ENCODE measurements at regions not wholly inside any gene's neighbourhood (a gene's known extent, or its start where the extent isn't known, plus 50 kb on each side); places are given as distances from the start of the nearest gene placed in this dataset.

DNA sequence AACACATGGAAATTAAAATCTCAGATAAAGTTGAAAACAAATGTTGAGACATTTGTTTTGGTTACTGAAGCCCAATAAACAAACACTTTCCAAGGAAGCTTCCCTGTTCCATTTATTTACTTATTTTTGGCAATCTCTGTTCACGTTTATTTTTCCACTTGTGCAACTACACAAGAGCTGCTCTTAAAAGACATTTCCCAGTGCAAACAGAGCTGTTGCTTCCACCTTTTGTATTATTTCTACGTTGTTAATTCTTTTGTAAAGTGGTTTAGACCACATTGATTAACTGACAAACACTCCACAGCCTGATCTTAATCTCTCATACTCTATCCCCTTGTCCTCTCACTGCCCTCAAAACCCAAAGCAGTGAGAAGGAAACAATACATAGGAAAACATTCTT is 757.6 kb downstream of the LIG4 start:
- DNase-seq = peak; percentile 69

DNA sequence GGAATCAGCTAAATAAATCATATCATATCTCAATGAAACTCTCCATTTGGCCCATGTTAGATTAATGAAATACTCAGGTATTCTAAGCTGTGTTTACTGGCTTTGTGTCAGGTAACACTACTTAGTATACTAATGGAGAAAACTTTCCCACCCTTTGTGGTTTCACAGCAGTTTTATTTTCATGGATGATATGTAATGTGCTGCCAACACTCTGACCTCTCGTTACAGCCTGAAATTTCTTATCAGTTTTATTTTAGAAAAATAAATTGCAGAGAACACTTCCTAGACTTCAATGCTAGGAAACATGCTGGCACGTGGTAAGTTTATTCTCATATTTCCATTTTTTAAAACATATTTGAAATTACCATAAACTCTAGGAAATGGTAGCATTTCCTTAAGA is 758.9 kb downstream of the LIG4 start:
- DNase-seq = no peak

DNA sequence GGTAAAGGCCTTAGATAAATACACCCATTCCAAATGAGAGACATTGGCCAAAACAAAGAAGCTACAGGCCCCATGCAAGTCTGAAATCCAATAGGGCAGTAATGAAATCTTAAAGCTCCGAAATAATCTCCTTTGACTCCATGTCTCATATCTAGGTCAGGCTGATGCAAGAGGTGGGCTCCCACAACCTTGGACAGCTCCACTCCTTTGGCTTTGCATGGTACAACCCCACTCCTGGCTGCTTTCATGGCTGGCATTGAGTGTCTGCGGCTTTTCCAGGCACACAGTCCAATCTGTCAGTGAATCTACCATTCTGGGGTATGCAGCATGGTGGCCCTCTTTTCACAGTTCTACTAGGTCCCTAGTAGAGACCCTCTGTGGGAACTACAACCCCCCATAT is 762.5 kb downstream of the LIG4 start:
- no peak for DNase-seq

GRCh38 chr13:107450931-107451330 is 764.4 kb downstream of the LIG4 start:
- DNase-seq = no peak

- DNase-seq = no peak
Observed at GRCh38 chr13:107450431-107450830, 764.9 kb downstream of the LIG4 start.

GRCh38 chr13:107447591-107447990 is 767.7 kb downstream of the LIG4 start:
- no peak for DNase-seq

GRCh38 chr13:107441279-107441678 is 774.1 kb downstream of the LIG4 start:
- no peak for DNase-seq

GRCh38 chr13:107438251-107438650 is 777.1 kb downstream of the LIG4 start:
- DNase-seq = no peak

DNA sequence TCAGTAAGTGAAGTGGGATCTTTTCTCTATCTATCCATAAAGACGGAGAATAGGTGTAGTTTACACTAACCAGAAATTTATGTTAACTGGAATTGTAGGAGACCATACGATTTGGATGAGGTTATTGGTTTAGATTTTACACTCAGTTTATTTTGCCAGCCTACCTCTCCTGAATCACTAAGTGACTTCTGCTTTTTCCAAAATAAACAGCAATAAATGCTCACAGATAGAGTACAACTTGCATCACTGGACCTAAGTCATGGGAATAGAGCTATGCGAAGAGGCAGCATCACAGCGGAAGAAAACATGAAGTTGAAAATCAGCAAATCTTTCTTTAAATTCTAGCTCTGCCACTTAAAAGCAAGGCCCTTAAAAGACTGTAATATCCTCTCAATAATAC is 781.0 kb downstream of the LIG4 start:
- DNase-seq = no peak

GRCh38 chr13:107427536-107427935 is 787.8 kb downstream of the LIG4 start:
- DNase-seq = no peak

GRCh38 chr13:107422421-107422820 is 792.9 kb downstream of the LIG4 start:
- DNase-seq = no peak

DNA sequence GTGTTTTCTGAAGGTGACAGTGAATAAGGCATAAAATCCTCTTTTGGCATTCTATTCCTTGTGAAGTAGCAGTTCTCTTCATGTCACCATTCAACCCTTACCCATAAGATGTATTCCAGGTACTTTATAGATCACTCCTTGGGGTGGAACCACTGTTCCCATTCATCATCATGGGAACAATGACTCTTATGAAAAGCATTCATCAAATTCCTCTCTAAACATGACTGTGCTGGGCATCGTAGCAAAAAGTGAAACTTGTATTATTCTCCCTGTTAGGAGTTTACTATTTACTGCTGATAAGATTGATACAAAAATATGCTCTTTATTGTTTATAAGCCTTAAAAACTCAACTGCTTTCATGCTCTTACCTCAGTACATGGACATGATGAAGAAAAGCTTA is 793.4 kb downstream of the LIG4 start:
- DNase-seq = no peak

- no peak for DNase-seq
Observed at GRCh38 chr13:107421028-107421427, 794.3 kb downstream of the LIG4 start.

DNA sequence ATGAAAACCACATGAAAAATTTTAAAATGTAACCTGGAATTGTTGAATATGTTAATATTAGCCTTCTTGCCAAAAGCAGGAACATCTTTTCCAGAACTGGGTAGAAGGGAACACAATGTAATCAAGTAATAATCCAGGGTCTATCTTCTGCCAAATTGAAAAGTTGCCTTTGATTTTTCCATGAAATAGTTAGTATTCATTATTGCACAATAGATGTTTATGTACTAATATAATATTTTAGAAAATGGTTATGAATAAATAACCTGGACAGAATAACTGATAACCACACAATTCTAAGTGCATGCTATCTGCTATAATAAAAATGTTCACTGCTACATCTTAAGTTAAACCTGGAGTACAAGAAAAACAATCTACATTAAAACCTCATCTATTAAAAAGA is 802.3 kb downstream of the LIG4 start:
- DNase-seq = no peak

GRCh38 chr13:107407074-107407473 is 808.3 kb downstream of the LIG4 start:
- DNase-seq = no peak

- DNase-seq = no peak
Observed at GRCh38 chr13:107395927-107396662, 819.2 kb downstream of the LIG4 start.

GRCh38 chr13:107392205-107392604 is 823.1 kb downstream of the LIG4 start:
- no peak for DNase-seq

- no peak for DNase-seq
Observed at GRCh38 chr13:107387525-107387924, 819.6 kb upstream of the ARGLU1 start.

DNA sequence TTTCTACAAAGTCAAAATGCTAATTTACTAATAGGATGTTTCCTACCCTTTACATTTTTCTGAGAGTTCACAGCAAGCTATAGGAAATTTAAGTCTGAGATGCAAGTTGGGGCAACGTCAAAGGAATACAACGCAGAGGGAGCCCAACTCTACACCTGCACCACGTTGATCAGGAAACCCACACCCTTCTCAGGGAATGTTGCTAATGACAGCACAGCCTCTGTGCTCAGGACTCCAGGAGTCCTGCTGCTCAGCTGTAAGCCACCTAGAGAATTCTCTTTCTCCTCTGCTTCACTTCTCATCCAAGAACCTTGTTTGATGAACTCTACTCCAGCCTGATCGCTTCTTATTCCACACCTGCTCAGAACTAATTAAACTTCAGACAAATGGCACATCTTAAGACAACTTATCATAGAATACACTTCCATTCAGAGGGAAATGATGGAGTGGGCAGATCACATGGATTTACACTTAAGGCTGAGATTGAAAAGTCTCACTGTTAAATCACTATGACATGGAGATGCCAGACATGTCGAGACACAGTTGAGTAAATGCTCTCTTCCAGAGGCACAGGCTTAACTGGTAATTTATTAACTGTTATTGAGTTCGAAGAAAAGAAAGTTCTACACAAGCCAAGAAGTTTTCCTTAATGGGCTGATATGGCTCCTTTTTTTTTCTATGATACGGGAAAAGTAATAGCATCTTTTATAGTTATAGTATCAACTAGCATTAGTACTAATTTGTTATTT is 811.6 kb upstream of the ARGLU1 start:
- DNase-seq = no peak

DNA sequence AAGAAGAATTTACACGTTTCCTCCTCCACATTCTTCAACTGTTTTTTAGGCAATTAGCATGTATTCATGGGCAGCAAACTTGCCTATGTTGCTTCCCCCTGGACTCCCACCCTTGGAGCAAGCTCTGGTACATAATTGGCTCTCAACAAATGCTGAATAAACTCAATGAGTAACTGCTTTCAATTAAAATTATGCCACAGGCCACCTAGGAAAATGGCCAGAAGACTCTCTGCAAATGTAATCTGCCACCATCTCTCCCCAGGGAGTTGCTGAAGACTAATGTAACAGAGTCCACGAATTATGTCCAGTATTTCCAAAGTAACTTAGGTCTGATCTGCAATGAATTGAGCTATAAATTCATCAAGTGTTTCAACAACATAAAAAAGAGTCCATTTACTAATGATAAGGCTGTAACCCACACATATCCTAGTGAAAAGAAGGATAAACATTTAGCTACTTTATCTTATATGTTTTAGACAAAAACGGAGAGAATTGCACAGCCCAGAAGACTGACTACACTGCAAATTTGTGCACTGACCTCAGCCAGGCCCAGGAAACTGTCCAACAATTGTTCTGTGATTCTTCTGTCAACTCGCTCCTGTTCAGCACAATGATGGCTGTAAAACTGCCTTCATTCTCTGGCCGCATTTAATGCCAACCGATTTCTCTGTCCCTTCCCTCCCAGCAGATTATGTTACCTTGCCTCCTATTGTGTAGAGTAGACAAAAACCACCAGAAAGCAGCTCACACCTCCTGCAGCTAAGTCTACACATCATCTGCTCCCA is 808.6 kb upstream of the ARGLU1 start:
- peak; percentile 92 for DNase-seq

GRCh38 chr13:107375701-107376340 is 807.9 kb upstream of the ARGLU1 start:
- no peak for DNase-seq

GRCh38 chr13:107374038-107374437 is 806.1 kb upstream of the ARGLU1 start:
- no peak for DNase-seq

DNA sequence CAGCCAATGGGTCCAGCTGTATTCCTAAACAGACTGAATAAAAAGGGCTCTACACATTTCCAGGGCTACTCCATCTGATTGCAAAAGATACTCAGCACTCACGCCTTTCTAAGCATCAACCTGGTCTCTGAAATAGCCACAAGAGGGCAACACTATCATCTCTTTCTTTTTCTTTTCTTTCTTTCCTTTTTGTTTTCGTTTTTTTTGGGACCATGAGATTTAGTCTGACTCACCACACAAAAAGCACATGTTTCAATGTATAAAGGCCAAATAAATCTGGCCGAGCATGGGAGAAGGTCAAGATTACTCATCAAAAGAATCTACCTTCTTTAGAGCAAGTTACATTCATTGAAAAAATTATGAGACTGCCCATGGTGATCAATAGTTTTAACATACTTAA is 805.6 kb upstream of the ARGLU1 start:
- DNase-seq = peak; percentile 73
